ENCODE measurements at regions not wholly inside any gene's neighbourhood (a gene's known extent, or its start where the extent isn't known, plus 50 kb on each side); places are given as distances from the start of the nearest gene placed in this dataset.

GRCh38 chr4:179291657-179292056 lies 1849.4 kb upstream of the AGA start:
- peaks cover 5% of the 10 kb centered on the region for H3K4me1 Mint-ChIP-seq (ENCODE audit: unreplicated experiment)
- no peak for TF ChIP-seq CTCF (IDR thresholded peaks at IDR 0.05)
- peaks cover 14% of the 10 kb centered on the region for H3K9me3 Mint-ChIP-seq (ENCODE audit: unreplicated experiment)
- H3K27me3 Mint-ChIP-seq (ENCODE audit: unreplicated experiment) = no peaks in the 10 kb centered on the region
- DNase-seq (ENCODE audit: extremely low spot score, unreplicated experiment) = no peak
- no peaks in the 10 kb centered on the region for H3K36me3 Mint-ChIP-seq (ENCODE audit: unreplicated experiment)
- no peak overlapping the region for H3K4me3 Mint-ChIP-seq (ENCODE audit: unreplicated experiment)
- no peak overlapping the region for H3K27ac Mint-ChIP-seq (ENCODE audit: unreplicated experiment)

- H3K27ac Mint-ChIP-seq (ENCODE audit: unreplicated experiment) = no peak overlapping the region
- no peak for TF ChIP-seq CTCF (IDR thresholded peaks at IDR 0.05)
- DNase-seq (ENCODE audit: extremely low spot score, unreplicated experiment) = no peak
- H3K9me3 Mint-ChIP-seq (ENCODE audit: unreplicated experiment) = peaks cover 14% of the 10 kb centered on the region
- no peak overlapping the region for H3K4me3 Mint-ChIP-seq (ENCODE audit: unreplicated experiment)
- peaks cover 5% of the 10 kb centered on the region for H3K4me1 Mint-ChIP-seq (ENCODE audit: unreplicated experiment)
- H3K36me3 Mint-ChIP-seq (ENCODE audit: unreplicated experiment) = no peaks in the 10 kb centered on the region
- no peaks in the 10 kb centered on the region for H3K27me3 Mint-ChIP-seq (ENCODE audit: unreplicated experiment)
Measured at GRCh38 chr4:179292468-179292867, 1850.2 kb upstream of the AGA start.

- Mint-ChIP-seq H3K4me3 (ENCODE audit: unreplicated experiment) (no peak overlapping the region), H3K27ac (ENCODE audit: unreplicated experiment) (no peak overlapping the region), H3K9me3 (ENCODE audit: unreplicated experiment) (peaks cover 48% of the 10 kb centered on the region), H3K36me3 (ENCODE audit: unreplicated experiment) (peaks cover 3% of the 10 kb centered on the region), H3K4me1 (ENCODE audit: unreplicated experiment) (peaks cover 9% of the 10 kb centered on the region), H3K27me3 (ENCODE audit: unreplicated experiment) (no peaks in the 10 kb centered on the region)
- no peak for DNase-seq (ENCODE audit: extremely low spot score, unreplicated experiment)
- TF ChIP-seq CTCF (IDR thresholded peaks at IDR 0.05) = peak; percentile 49
Measured at GRCh38 chr4:179307297-179308136, 1865.3 kb upstream of the AGA start.

GRCh38 chr4:179313823-179314222 lies 1871.6 kb upstream of the AGA start:
- Mint-ChIP-seq H3K9me3 (ENCODE audit: unreplicated experiment) (peaks cover 34% of the 10 kb centered on the region), H3K27ac (ENCODE audit: unreplicated experiment) (no peak overlapping the region)

More at GRCh38 chr4:179313823-179314222, 1871.6 kb upstream of the AGA start:
- TF ChIP-seq CTCF (IDR thresholded peaks at IDR 0.05) = no peak
- Mint-ChIP-seq H3K4me1 (ENCODE audit: unreplicated experiment) (no peaks in the 10 kb centered on the region), H3K4me3 (ENCODE audit: unreplicated experiment) (no peak overlapping the region), H3K36me3 (ENCODE audit: unreplicated experiment) (no peaks in the 10 kb centered on the region), H3K27me3 (ENCODE audit: unreplicated experiment) (no peaks in the 10 kb centered on the region)
- no peak for DNase-seq (ENCODE audit: extremely low spot score, unreplicated experiment)

Data from osteocyte (in vitro differentiated cells).